HAP-1 (cell line): ENCODE measurements at regions not wholly inside any gene's neighbourhood (a gene's known extent, or its start where the extent isn't known, plus 50 kb on each side); places are given as distances from the start of the nearest gene placed in this dataset.
"Not testable (repeated sequence)": the region's sequence is repeated elsewhere in the genome, so short reads cannot be mapped to it uniquely, and the experiment has no call there.

Experiments used
- DNase-seq, 2 experiments: peaks; one replicate each; pipeline ENCODE4 v3.0.0-alpha.2; 2016 to 2020; ENCODE audit warnings: low spot score in 2 of 2
- H3K27me3 ChIP-seq: fragments of 250-450 bp; sonication (Bioruptor Pico); 2 replicates; pipeline ENCODE4 v1.5.1; 2020; ENCODE audit warnings: low read depth, mild to moderate bottlenecking, moderate library complexity
- H3K36me3 ChIP-seq: fragments of 250-450 bp; sonication (Bioruptor Pico); replicated peaks from 2 replicates; pipeline ENCODE4 v1.5.1; 2020; ENCODE audit warnings: mild to moderate bottlenecking
- H3K4me1 ChIP-seq: fragments of 250-450 bp; sonication (Bioruptor Pico); 2 replicates; pipeline ENCODE4 v1.5.1; 2020; ENCODE audit warnings: mild to moderate bottlenecking
- H3K4me3 ChIP-seq: fragments of 250-450 bp; sonication (Bioruptor Pico); 2 replicates; pipeline ENCODE4 v1.5.1; 2020; ENCODE audit warnings: mild to moderate bottlenecking, moderate library complexity
- H3K9me3 ChIP-seq: fragments of 250-450 bp; sonication (Bioruptor Pico); 2 replicates; pipeline ENCODE4 v1.5.1; 2020; ENCODE audit warnings: mild to moderate bottlenecking, moderate library complexity
- in situ Hi-C: fragments of 300-500 bp; cut with MboI; formaldehyde crosslinking; loops from 3 replicates; pipeline ENCODE4 v1.14.3; 2020; ENCODE audit warnings: low sequenced_read_pairs, inconsistent platforms, mixed read lengths

GRCh38 chr14:82897469-82898308 is 1364.0 kb upstream of the SEL1L start:
- H3K4me1 ChIP-seq = no peaks in the 10 kb centered on the region; the same call in 1 of the 2 replicates
- no peak overlapping the region for H3K4me3 ChIP-seq
- no peaks in the 10 kb centered on the region for H3K9me3 ChIP-seq
- DNase-seq = peak in 1 of 2 experiments; percentile 4
- H3K36me3 ChIP-seq = no peaks in the 10 kb centered on the region
- in situ Hi-C loops = no loop called here
- no peaks in the 10 kb centered on the region for H3K27me3 ChIP-seq

- H3K9me3 ChIP-seq = no peaks in the 10 kb centered on the region
- no peak overlapping the region for H3K4me3 ChIP-seq
- no peak for DNase-seq
- H3K27me3 ChIP-seq = no peaks in the 10 kb centered on the region
- in situ Hi-C loops = no loop called here
- no peaks in the 10 kb centered on the region for H3K4me1 ChIP-seq
- no peaks in the 10 kb centered on the region for H3K36me3 ChIP-seq
Measured at GRCh38 chr14:82905762-82906161, 1372.1 kb upstream of the SEL1L start.

- no peaks in the 10 kb centered on the region for H3K4me1 ChIP-seq
- H3K27me3 ChIP-seq = no peaks in the 10 kb centered on the region
- H3K36me3 ChIP-seq = no peaks in the 10 kb centered on the region
- H3K9me3 ChIP-seq = no peaks in the 10 kb centered on the region
- no peak for DNase-seq
- H3K4me3 ChIP-seq = no peak overlapping the region
- in situ Hi-C loops = no loop called here
Measured at GRCh38 chr14:82911930-82912329, 1378.3 kb upstream of the SEL1L start.

GRCh38 chr14:82913396-82913795 is 1379.7 kb upstream of the SEL1L start:
- no peaks in the 10 kb centered on the region for H3K27me3 ChIP-seq
- H3K9me3 ChIP-seq = no peaks in the 10 kb centered on the region
- H3K36me3 ChIP-seq = no peaks in the 10 kb centered on the region
- no peak overlapping the region for H3K4me3 ChIP-seq
- no peak for DNase-seq
- no peaks in the 10 kb centered on the region for H3K4me1 ChIP-seq
- in situ Hi-C loops = no loop called here

GRCh38 chr14:82915381-82915780 is 1381.7 kb upstream of the SEL1L start:
- in situ Hi-C loops = no loop called here

GRCh38 chr14:82935691-82936090 is 1402.0 kb upstream of the SEL1L start:
- no peaks in the 10 kb centered on the region for H3K27me3 ChIP-seq
- no peaks in the 10 kb centered on the region for H3K36me3 ChIP-seq
- H3K9me3 ChIP-seq = no peaks in the 10 kb centered on the region
- no peaks in the 10 kb centered on the region for H3K4me1 ChIP-seq
- in situ Hi-C loops = no loop called here
- no peak for DNase-seq
- no peak overlapping the region for H3K4me3 ChIP-seq

More at GRCh38 chr14:82915381-82915780, 1381.7 kb upstream of the SEL1L start:
- DNase-seq = no peak
- Histone ChIP-seq H3K27me3 (no peaks in the 10 kb centered on the region), H3K4me1 (no peaks in the 10 kb centered on the region), H3K4me3 (no peak overlapping the region), H3K36me3 (no peaks in the 10 kb centered on the region), H3K9me3 (no peaks in the 10 kb centered on the region)

GRCh38 chr14:82951171-82951570 is 1417.5 kb upstream of the SEL1L start:
- Histone ChIP-seq H3K4me3 (no peak overlapping the region), H3K4me1 (peaks cover 4% of the 10 kb centered on the region), H3K27me3 (no peaks in the 10 kb centered on the region), H3K36me3 (no peaks in the 10 kb centered on the region), H3K9me3 (no peaks in the 10 kb centered on the region)
- in situ Hi-C loops = no loop called here
- peak; percentile 9 to 39 for DNase-seq

GRCh38 chr14:82963756-82964155 is 1430.1 kb upstream of the SEL1L start:
- H3K4me1 ChIP-seq = no peaks in the 10 kb centered on the region
- H3K36me3 ChIP-seq = no peaks in the 10 kb centered on the region
- H3K4me3 ChIP-seq = no peak overlapping the region
- H3K9me3 ChIP-seq = no peaks in the 10 kb centered on the region
- no peak for DNase-seq
- in situ Hi-C loops = no loop called here
- no peaks in the 10 kb centered on the region for H3K27me3 ChIP-seq

GRCh38 chr14:82987502-82988124 is 1454.0 kb upstream of the SEL1L start:
- H3K4me1 ChIP-seq = no peaks in the 10 kb centered on the region
- H3K36me3 ChIP-seq = no peaks in the 10 kb centered on the region
- H3K4me3 ChIP-seq = no peak overlapping the region
- no peaks in the 10 kb centered on the region for H3K27me3 ChIP-seq
- DNase-seq = no peak
- H3K9me3 ChIP-seq = no peaks in the 10 kb centered on the region
- in situ Hi-C loops = no loop called here

GRCh38 chr14:82994547-82994946 is 1460.9 kb upstream of the SEL1L start:
- DNase-seq, H3K9me3 ChIP-seq, H3K4me3 ChIP-seq, in situ Hi-C loops, H3K27me3 ChIP-seq, H3K4me1 ChIP-seq, H3K36me3 ChIP-seq: not testable (repeated sequence)

GRCh38 chr14:82999802-83000201 is 1466.1 kb upstream of the SEL1L start:
- Histone ChIP-seq H3K36me3 (no peaks in the 10 kb centered on the region), H3K4me3 (no peak overlapping the region), H3K27me3 (no peaks in the 10 kb centered on the region), H3K4me1 (no peaks in the 10 kb centered on the region), H3K9me3 (no peaks in the 10 kb centered on the region)
- in situ Hi-C loops = no loop called here
- peak; percentile 10 to 16 for DNase-seq

- no peaks in the 10 kb centered on the region for H3K9me3 ChIP-seq
- DNase-seq = no peak
- in situ Hi-C loops = no loop called here
- no peaks in the 10 kb centered on the region for H3K27me3 ChIP-seq
- H3K4me1 ChIP-seq = no peaks in the 10 kb centered on the region
- H3K4me3 ChIP-seq = no peak overlapping the region
- H3K36me3 ChIP-seq = no peaks in the 10 kb centered on the region
Measured at GRCh38 chr14:83004456-83005006, 1470.9 kb upstream of the SEL1L start.

GRCh38 chr14:83006121-83006670 is 1472.5 kb upstream of the SEL1L start:
- in situ Hi-C loops = no loop called here
- Histone ChIP-seq H3K36me3 (no peaks in the 10 kb centered on the region), H3K27me3 (no peaks in the 10 kb centered on the region), H3K4me1 (no peaks in the 10 kb centered on the region), H3K4me3 (no peak overlapping the region), H3K9me3 (no peaks in the 10 kb centered on the region)
- DNase-seq = no peak

GRCh38 chr14:83007052-83007451 is 1473.4 kb upstream of the SEL1L start:
- H3K27me3 ChIP-seq, in situ Hi-C loops, H3K9me3 ChIP-seq, H3K4me1 ChIP-seq, H3K36me3 ChIP-seq, H3K4me3 ChIP-seq, DNase-seq: not testable (repeated sequence)
